OCI-LY7 (cell line): ENCODE measurements at regions not wholly inside any gene's neighbourhood (a gene's known extent, or its start where the extent isn't known, plus 50 kb on each side); places are given as distances from the start of the nearest gene placed in this dataset. TPM values are rescaled to one million over a fixed set of nuclear protein-coding genes. Genes with fewer than 3 reads are reported as not detected.

Experiments used
- BruUV-seq: library from RNA; stranded (reverse); fragments of 400-500 nt; replicated peaks from 2 replicates; lab custom pipeline; 2021; lab: Mats Ljungman, UMichigan
- CTCF ChIA-PET: fragments of 300-600 bp; sonication (Branson Sonifier 250); formaldehyde crosslinking; loops from one replicate; lab custom pipeline; 2022; ENCODE audit warnings: antibody characterized with exemption; ENCODE audit not compliant: unreplicated experiment; lab: Charles Lee
- POLR2A ChIA-PET: fragments of 300-600 bp; sonication (Branson Sonifier 250); formaldehyde crosslinking; loops from one replicate; lab custom pipeline; 2022; ENCODE audit warnings: antibody characterized with exemption; lab: Charles Lee
- DNase-seq: peaks from one replicate; pipeline ENCODE4 v3.0.0-alpha.2; 2015; ENCODE audit warnings: low spot score
- H2AFZ ChIP-seq: fragments of 200-600 bp; sonication (generic), shearing (Covaris generic); 2 replicates; pipeline ENCODE4 v1.6.1; 2014; ENCODE audit warnings: mild to moderate bottlenecking, antibody characterized with exemption, low read length, moderate library complexity
- H3K27ac ChIP-seq: fragments of 200-600 bp; sonication (generic); 2 replicates; pipeline ENCODE4 v1.5.1; 2014; ENCODE audit warnings: mixed run types, low read depth, mild to moderate bottlenecking, moderate library complexity, low read length, inconsistent platforms; ENCODE audit not compliant: poor library complexity, severe bottlenecking
- H3K36me3 ChIP-seq: fragments of 200-600 bp; sonication (generic); 2 replicates; pipeline ENCODE4 v1.6.1; 2014; ENCODE audit warnings: mild to moderate bottlenecking, antibody characterized with exemption, low read length, moderate library complexity, mixed read lengths; ENCODE audit not compliant: insufficient read depth
- H3K4me1 ChIP-seq: fragments of 200-600 bp; sonication (generic); 2 replicates; pipeline ENCODE4 v1.5.1; 2014; ENCODE audit warnings: mild to moderate bottlenecking, low read length; ENCODE audit not compliant: insufficient read depth, poor library complexity, severe bottlenecking
- H3K4me2 ChIP-seq: fragments of 200-600 bp; sonication (generic); 2 replicates; pipeline ENCODE4 v1.6.1; 2014; ENCODE audit warnings: mild to moderate bottlenecking, low read length
- H3K4me3 ChIP-seq: fragments of 200-600 bp; sonication (generic); 2 replicates; pipeline ENCODE4 v1.5.1; 2014; ENCODE audit warnings: mild to moderate bottlenecking, low read depth, low read length; ENCODE audit not compliant: poor library complexity, severe bottlenecking
- H3K79me2 ChIP-seq: fragments of 200-600 bp; sonication (generic); 2 replicates; pipeline ENCODE4 v1.6.1; 2016; ENCODE audit warnings: low read depth, mild to moderate bottlenecking, low read length, moderate library complexity, mixed read lengths; ENCODE audit not compliant: insufficient read depth
- H3K9me2 ChIP-seq: fragments of 200-600 bp; sonication (generic); 2 replicates; pipeline ENCODE4 v1.6.1; 2016; ENCODE audit warnings: mild to moderate bottlenecking, low read length, mixed read lengths; ENCODE audit not compliant: insufficient read depth
- H3K9me3 ChIP-seq: fragments of 200-600 bp; sonication (generic); 2 replicates; pipeline ENCODE4 v1.6.1; 2014; ENCODE audit warnings: mild to moderate bottlenecking, mixed run types, low read length, mixed read lengths
- H4K20me1 ChIP-seq: fragments of 200-600 bp; sonication (generic); 2 replicates; pipeline ENCODE4 v1.6.1; 2014; ENCODE audit warnings: mild to moderate bottlenecking, antibody characterized with exemption, low read length, moderate library complexity, mixed read lengths; ENCODE audit not compliant: insufficient read depth
- EZH2phosphoT487 ChIP-seq: fragments of 200-600 bp; sonication (generic); IDR thresholded peaks from 2 replicates; pipeline ENCODE4 v1.6.1; 2018; ENCODE audit warnings: low read depth, borderline replicate concordance, mild to moderate bottlenecking, mixed run types, antibody characterized with exemption, low read length, moderate library complexity, mixed read lengths
- intact Hi-C: fragments of 100-400 bp; cut with micrococcal nuclease; formaldehyde crosslinking; loops from one replicate; pipeline ENCODE4 v1.10.0; 2022; ENCODE audit not compliant: unreplicated experiment
- small RNA-seq: library from RNA; depleted of rRNA; stranded (forward); fragments of <200 nt; gene quantifications from one replicate; pipeline ENCODE3, GENCODE V24; 2014
- TF ChIP-seq, protein P1 (sequence below): fragments of 200-600 bp; sonication (generic); conservative IDR thresholded peaks from 2 replicates; pipeline ENCODE4 v1.5.1; 2014; ENCODE audit warnings: mild to moderate bottlenecking, antibody characterized with exemption, low read length, moderate library complexity, mixed read lengths

DNA sequence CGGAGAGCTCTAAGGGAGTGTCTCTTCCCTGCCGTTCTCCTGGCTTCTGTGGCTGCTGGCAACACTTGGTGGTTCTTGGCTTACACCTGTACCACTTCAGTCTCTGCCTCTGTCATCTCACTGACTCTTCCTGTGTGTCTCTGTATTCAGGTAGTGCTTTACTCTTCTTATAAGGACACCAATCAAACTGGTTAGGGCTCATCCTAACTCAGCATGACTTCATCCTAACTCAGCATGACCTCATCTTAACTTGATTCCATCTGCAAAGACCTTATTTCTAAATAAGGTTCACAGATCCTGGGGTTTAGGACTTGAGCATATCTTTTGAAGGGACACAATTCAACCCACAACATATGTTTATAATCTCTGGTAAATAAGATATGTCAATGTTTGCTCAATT lies 51.6 kb upstream of the DSEL start:
- H3K9me2 ChIP-seq: no peaks in the 10 kb centered on the region
- no TSS peak for BruUV-seq
- H3K4me1 ChIP-seq: no peaks in the 10 kb centered on the region
- intact Hi-C loops: no loop called here
- H3K9me3 ChIP-seq: no peaks in the 10 kb centered on the region
- CTCF ChIA-PET: no interaction called here
- no peak overlapping the region for H2AFZ ChIP-seq
- POLR2A ChIA-PET: interaction anchor here (0.6 kb wide), 1 partner anchor 86 kb away, joined by 4 read pairs; no protein-coding TSS in a partner anchor
- no peak for DNase-seq
- TF ChIP-seq, protein P1, sequence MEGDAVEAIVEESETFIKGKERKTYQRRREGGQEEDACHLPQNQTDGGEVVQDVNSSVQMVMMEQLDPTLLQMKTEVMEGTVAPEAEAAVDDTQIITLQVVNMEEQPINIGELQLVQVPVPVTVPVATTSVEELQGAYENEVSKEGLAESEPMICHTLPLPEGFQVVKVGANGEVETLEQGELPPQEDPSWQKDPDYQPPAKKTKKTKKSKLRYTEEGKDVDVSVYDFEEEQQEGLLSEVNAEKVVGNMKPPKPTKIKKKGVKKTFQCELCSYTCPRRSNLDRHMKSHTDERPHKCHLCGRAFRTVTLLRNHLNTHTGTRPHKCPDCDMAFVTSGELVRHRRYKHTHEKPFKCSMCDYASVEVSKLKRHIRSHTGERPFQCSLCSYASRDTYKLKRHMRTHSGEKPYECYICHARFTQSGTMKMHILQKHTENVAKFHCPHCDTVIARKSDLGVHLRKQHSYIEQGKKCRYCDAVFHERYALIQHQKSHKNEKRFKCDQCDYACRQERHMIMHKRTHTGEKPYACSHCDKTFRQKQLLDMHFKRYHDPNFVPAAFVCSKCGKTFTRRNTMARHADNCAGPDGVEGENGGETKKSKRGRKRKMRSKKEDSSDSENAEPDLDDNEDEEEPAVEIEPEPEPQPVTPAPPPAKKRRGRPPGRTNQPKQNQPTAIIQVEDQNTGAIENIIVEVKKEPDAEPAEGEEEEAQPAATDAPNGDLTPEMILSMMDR: no peak
- no peak for TF ChIP-seq EZH2phosphoT487
- H3K27ac ChIP-seq: no peak overlapping the region
- H3K36me3 ChIP-seq: no peaks in the 10 kb centered on the region
- no peak overlapping the region for H3K4me2 ChIP-seq
- no peaks in the 10 kb centered on the region for H4K20me1 ChIP-seq
- H3K4me3 ChIP-seq: no peak overlapping the region
- H3K79me2 ChIP-seq: no peaks in the 10 kb centered on the region

Small RNA genes lying in the stretch of these regions (small RNA-seq; reads per million reads assigned to genes)
- not detected for gene AC067819.1
